Activated T-cell treated with anti-CD3 and anti-CD28 coated beads for 48 hours (primary cell): ENCODE measurements at regions not wholly inside any gene's neighbourhood (a gene's known extent, or its start where the extent isn't known, plus 50 kb on each side); places are given as distances from the start of the nearest gene placed in this dataset.

Source experiments
- DNase-seq: peaks from one replicate; pipeline ENCODE4 v3.0.0-alpha.2; 2020; ENCODE audit warnings: low read depth

DNA sequence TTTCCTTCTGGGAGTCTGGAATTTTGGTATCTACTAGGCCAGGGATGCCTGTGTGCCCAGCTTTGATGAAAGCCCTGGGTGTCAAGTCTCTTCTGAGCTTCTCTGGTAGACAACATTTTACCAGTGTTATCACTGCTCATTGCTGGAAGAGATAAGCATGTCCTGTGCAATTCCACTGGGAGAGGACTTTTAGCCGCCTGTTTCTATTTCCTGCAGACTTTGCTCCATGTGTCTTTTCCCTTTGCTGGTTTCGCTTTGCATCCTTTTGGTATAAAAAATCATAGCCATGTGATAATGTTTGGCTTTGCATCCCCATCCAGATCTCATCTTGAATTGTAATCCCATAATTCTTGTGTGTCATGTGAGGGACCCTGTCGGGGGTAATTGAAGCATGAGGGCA is 163.2 kb downstream of the SLC28A3 start:
- DNase-seq: no peak

DNA sequence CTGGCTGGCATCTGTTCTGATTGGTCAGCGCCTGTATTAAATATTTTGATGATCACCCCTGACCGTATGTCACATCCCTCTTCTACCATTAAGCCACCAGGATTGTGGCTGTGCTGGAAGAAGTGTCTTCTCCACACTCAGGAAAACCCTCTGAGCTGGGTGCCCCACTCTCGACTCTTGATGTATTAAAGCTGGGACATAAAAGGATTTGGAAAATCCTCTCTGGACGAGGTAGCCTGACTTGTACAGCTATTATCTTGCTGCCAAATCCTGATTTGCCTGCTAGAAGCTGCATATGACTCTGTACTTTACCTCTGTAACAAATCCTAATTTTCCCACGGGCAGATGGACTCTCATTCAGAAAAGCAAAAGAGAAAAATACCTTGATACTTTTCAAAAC is 161.0 kb downstream of the SLC28A3 start:
- no peak for DNase-seq

DNA sequence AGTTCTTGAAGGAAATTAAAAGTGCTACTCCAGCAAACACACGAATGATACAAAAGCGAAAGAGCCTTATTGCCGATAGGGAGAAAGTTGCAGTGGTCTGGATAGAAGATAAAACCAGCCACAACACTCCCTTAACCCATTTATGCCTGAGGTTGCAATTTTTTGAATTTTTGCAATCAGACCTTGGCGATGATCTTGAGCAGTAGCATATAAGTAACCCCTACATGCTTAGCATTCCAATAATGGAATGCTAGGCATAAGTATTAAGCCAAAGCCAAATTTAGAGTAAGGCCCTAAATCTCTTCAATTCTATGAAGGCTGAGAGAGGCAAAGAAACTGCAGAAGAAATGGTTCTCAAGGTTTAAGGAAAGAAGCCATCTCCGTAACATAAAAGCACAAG is 153.5 kb downstream of the SLC28A3 start:
- no peak for DNase-seq

DNA sequence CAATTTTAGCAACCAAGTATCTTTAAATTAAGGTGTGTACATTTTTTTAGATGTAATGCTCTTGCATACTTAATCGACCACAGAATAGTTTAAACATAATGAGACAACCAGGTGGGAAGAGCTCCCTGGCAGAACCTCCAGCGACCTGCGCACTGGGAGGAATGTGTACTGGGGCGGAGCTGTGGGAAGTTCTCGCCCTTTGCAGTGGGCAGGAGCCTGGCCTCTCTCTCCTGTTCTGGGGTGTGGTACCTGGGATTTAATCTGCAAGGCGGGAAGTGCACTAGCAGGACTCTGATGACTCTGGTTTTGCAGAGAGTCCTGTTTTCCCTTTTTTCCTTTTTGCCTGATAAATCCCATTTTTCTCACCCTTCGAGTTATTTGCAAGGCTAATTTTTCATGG is 150.7 kb downstream of the SLC28A3 start:
- DNase-seq: no peak

DNA sequence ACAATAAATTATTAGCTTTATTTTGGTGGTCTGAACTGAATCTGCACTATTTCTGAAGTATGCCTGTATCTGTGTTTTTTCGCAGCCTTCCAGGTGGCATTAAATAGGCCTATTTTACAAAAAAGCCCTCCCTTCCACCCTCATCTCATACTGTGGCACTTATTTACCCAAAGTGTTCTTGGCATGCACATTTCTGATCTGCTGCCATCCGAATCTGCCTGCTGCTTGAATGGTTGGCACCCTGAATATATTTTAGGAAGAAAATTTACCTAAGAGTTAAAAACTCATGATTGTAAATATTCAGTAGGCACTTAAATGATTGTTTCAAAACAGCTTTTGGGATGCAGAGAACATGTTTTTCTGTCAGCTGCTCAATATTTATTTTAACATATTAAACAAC is 150.1 kb downstream of the SLC28A3 start:
- no peak for DNase-seq

DNA sequence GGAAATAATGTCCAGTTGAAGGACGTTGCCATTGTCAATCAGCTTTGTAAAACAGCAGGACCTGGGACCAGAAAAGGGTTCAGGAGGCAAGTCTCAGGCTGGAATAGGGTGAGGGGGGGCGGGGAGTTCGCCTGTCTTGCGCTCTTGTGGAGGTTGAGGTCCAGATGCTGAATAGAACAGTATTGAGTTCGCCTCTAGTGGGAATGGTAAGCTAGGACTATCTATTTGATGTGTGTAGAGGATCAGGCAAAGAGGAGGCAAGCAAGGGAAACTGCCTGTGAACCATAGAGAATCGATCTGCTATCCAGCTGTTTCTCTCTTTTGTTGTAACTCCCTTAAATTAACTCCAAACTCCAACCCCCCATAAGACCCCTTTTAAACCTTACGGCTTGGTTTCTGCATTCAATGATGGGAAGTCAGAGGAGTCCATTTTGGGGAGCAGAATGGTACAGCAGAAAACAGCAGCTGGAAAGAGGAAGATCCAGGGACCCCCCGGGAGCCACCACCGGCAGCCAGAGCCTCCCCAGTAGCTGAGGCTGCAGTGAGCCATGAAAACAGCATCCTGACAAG is 133.7 kb downstream of the SLC28A3 start:
- DNase-seq: no peak

DNA sequence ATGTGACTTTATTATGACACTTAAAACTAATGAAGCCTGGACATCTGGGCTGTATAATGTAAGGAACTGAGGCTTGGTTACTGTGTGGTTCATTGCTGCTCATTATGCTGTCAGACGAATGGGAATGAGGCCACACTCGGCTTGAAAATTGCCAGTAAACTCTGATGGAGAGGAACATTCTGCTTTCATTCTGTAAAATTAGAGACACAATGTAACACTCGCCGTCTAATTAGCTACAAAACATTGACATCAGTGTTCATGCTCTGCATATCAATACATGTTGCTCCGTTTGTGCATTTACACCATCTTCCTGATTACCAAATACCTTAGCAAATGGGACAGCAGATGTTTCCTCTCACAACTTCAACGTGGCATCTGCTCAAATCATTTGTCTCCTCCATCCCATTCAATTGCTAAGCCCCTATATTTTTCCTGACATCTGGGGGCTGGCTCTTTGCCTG is 133.0 kb downstream of the SLC28A3 start:
- no peak for DNase-seq

DNA sequence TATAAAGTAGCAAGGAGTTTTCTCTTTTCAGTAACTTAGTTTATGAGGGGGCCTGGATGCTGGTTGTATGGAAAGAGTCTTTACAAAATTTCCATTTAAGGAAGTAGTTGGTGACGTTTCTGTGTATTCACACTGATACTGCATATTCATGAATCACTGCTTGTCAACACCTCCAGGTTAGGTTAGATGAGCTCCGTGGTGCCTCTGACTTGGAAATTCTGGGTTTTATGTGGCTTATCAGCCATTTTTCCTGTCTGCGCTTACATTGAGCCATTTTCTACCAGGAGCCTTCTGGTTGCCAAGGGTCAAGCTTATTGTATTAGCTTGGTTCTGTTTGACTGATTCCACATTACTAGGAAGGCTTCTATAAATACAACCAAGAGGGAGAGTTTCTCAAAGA is 128.3 kb downstream of the SLC28A3 start:
- no peak for DNase-seq

DNA sequence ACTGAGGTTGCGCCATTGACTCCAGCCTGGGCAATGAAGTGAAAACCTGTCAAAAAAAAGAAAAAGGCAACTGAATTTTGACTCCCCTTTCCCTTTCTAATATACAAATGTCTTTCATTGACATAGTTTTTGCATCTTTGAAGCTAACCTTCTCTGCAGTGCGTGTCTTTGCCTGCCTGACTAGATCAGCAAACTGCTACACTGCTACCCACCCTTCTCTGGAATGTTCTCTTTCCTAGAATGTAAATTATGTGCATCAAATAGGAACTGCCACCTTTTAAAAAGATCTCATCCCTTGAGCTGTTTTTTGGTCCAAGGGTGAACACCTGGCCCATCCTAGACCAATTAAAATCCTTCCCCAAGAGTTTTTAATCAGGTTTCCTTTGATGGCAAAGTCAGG is 127.6 kb downstream of the SLC28A3 start:
- no peak for DNase-seq

DNA sequence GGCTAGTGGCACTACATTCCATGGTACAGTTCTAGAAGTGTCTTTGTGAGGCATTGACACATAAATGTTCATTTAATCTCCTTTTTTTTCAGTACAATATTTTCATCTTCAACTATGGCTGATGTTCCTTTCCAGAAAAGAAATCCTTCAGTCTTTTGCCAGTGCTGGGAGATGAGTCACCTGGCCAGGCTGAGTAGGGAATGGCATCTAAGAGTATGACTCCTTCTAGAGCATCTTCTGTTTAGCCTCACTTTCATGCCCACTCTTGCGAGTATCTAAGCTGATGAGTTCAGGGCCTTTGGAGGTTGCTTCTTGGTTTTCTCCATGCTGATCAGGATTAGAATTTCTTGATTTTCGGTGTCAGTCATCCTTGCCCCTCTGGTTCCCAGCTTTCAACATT is 124.4 kb downstream of the SLC28A3 start:
- no peak for DNase-seq

DNA sequence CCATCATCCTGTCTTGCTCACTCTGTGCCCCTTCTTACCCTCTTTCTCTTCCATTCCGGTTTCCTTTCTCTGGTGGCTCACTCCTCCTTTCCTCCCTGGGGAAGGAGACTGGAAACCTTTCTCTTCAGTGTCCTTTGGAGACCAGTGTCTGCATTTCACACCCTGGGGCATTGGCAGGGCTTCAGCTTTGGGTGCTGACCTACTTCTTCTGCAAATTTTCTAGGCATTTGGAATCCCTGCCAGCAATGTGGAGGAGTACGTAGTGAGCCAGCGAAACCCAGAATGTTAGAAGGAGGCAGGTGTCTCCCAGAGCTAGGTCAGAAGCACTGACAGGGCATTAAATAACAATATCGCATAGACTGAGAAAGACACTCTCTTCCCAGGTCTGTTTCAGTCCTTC is 122.2 kb downstream of the SLC28A3 start:
- DNase-seq: no peak

DNA sequence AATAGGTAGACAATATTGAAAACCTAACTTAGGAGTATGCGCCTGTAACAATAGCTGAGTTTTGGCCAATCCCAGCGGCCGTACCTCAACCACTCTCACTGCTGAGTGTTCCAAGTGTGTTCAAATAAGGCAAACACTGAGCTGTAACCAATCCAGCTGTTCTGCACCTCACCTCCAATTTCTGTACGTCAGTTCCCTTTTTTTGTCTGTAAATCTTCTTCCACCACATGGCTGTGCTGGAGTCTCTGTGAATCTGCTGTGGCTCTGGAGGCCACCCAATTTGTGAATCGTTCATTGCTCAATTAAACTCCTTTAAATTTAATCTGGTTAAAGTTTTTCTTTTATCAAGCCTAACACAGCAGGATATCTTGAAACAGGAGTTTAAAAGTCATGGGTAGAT is 116.3 kb downstream of the SLC28A3 start:
- DNase-seq: no peak
